Adrenal gland (tissue), 9 donors: ENCODE measurements at regions not wholly inside any gene's neighbourhood (a gene's known extent, or its start where the extent isn't known, plus 50 kb on each side); places are given as distances from the start of the nearest gene placed in this dataset.

Experiments used
- DNase-seq, 7 donors: peaks; one replicate each; pipeline ENCODE4 v3.0.0-alpha.2; 2019 to 2020
- H3K27ac ChIP-seq, 5 donors: fragments of 200-600 bp; sonication (generic) in 4 of 5; 1 replicate in 3 of 5; 2 replicates in 2 of 5; pipeline versions ENCODE4 v1.5.1 to v1.8.0; 2016 to 2020; ENCODE audit warnings: mild to moderate bottlenecking in 1 of 5
- H3K27me3 ChIP-seq: fragments of 200-600 bp; 2 replicates; pipeline ENCODE4 v1.8.0; 2021
- H3K36me3 ChIP-seq, 2 donors: fragments of 200-600 bp; replicated peaks in 1 of 2; 1 replicate in 1 of 2; 2 replicates in 1 of 2; pipeline versions ENCODE4 v1.5.1 to v1.8.0; 2018 to 2022
- H3K4me1 ChIP-seq, 2 donors: fragments of 200-600 bp; replicated peaks in 1 of 2; 1 replicate in 1 of 2; 2 replicates in 1 of 2; pipeline versions ENCODE4 v1.5.1 to v1.8.0; 2018 to 2021
- H3K4me3 ChIP-seq, 4 donors: fragments of 200-600 bp; sonication (generic) in 3 of 4; one replicate each; pipeline ENCODE4 v1.5.1; 2016 to 2018
- H3K9me3 ChIP-seq, 3 donors: fragments of 200-600 bp; sonication (generic) in 1 of 3; replicated peaks in 1 of 3; 1 replicate in 2 of 3; 2 replicates in 1 of 3; pipeline versions ENCODE4 v1.5.1 to v1.8.0; 2016 to 2021
- CTCF ChIP-seq, 6 experiments: fragments of 450-650 bp in 4 of 6; fragments of 200-600 bp in 2 of 6; sonication (generic) in 1 of 6; IDR thresholded peaks; 1 replicate in 5 of 6; 2 replicates in 1 of 6; pipeline versions ENCODE4 v1.5.1 to v1.8.0; 2016 to 2021; ENCODE audit warnings: antibody characterized with exemption in 6 of 6, mild to moderate bottlenecking in 2 of 6, moderate library complexity in 1 of 6
- POLR2A ChIP-seq, 2 donors: fragments of 450-650 bp; IDR thresholded peaks; one replicate each; pipeline ENCODE4 v1.6.1; 2017; ENCODE audit warnings: antibody characterized with exemption in 2 of 2, mild to moderate bottlenecking in 2 of 2, moderate library complexity in 1 of 2
- WGBS, 4 donors: extraction: QIAGEN DNeasy Blood & Tissue Kit in 2 of 4; methylation state at CpG; one replicate each; pipeline versions ENCODE4 v1.1.5 to v1.1.7; 2013 to 2017; 5-methylcytosine and 5-hydroxymethylcytosine counted together
- intact Hi-C, 2 donors: fragments of 100-400 bp; cut with DNase I; formaldehyde crosslinking; loops; one replicate each; pipeline versions ENCODE4 v1.14.1 to v1.15.0; 2022 to 2023
- donor health status: healthy with polysubstance abuse.
- donor health status: Bipolar disorder and iron deficiency.
- donor health status: DM: yes; HTN: yes; CAD: no.
- donor health status: DM: no; HTN: no; CAD: no.
- donor health status: DM: no; HTN: no; CAD: no.

GRCh38 chr5:39943811-39944210, 519.0 kb upstream of the DAB2 start:
- Histone ChIP-seq H3K27ac (no peak overlapping the region), H3K9me3 (no peaks in the 10 kb centered on the region), H3K4me3 (no peak overlapping the region), H3K4me1 (no peaks in the 10 kb centered on the region), H3K36me3 (no peaks in the 10 kb centered on the region), H3K27me3 (no peaks in the 10 kb centered on the region)
- TF ChIP-seq POLR2A (IDR thresholded peaks at IDR 0.05) (no peak), CTCF (IDR thresholded peaks at IDR 0.05) (no peak)
- 87 to 96% (median 92%) methylated on average over 1 of the region's 1 CpG for WGBS, 4 donors
- intact Hi-C loops: loop anchor here in 1 of 2 donors (10.0 kb wide), 1 partner anchor 741 kb away; no protein-coding TSS in a partner anchor
- no peak for DNase-seq

- no peak for TF ChIP-seq POLR2A (IDR thresholded peaks at IDR 0.05)
- TF ChIP-seq CTCF (IDR thresholded peaks at IDR 0.05): no peak
- WGBS, 4 donors: 58 to 76% (median 67%) methylated on average over 1 of the region's 1 CpG
- DNase-seq: no peak
- intact Hi-C loops: loop anchor here in 1 of 2 donors (10.0 kb wide), 1 partner anchor 742 kb away; no protein-coding TSS in a partner anchor
- no peaks in the 10 kb centered on the region for H3K9me3 ChIP-seq
- H3K27me3 ChIP-seq: no peaks in the 10 kb centered on the region
- H3K36me3 ChIP-seq: no peaks in the 10 kb centered on the region
- no peak overlapping the region for H3K27ac ChIP-seq
- no peak overlapping the region for H3K4me3 ChIP-seq
- H3K4me1 ChIP-seq: no peaks in the 10 kb centered on the region
Measured at GRCh38 chr5:39942606-39943005, 517.8 kb upstream of the DAB2 start.

GRCh38 chr5:39941416-39941815, 516.6 kb upstream of the DAB2 start:
- WGBS, 4 donors: 56 to 64% (median 58%) methylated on average over 2 of the region's 2 CpGs
- no peaks in the 10 kb centered on the region for H3K4me1 ChIP-seq

GRCh38 chr5:39934830-39935229, 510.1 kb upstream of the DAB2 start:
- intact Hi-C loops: no loop called here
- WGBS, 4 donors: 70 to 90% (median 77%) methylated on average over 1 of the region's 1 CpG
- DNase-seq: no peak

More at GRCh38 chr5:39941416-39941815, 516.6 kb upstream of the DAB2 start:
- H3K4me3 ChIP-seq: no peak overlapping the region
- H3K9me3 ChIP-seq: no peaks in the 10 kb centered on the region
- intact Hi-C loops: loop anchor here in 1 of 2 donors (10.0 kb wide), 1 partner anchor 743 kb away; no protein-coding TSS in a partner anchor
- no peak for DNase-seq
- H3K27ac ChIP-seq: no peak overlapping the region
- H3K27me3 ChIP-seq: no peaks in the 10 kb centered on the region
- H3K36me3 ChIP-seq: no peaks in the 10 kb centered on the region
- TF ChIP-seq POLR2A (IDR thresholded peaks at IDR 0.05) (no peak), CTCF (IDR thresholded peaks at IDR 0.05) (no peak)

More at GRCh38 chr5:39934830-39935229, 510.1 kb upstream of the DAB2 start:
- H3K4me3 ChIP-seq: no peak overlapping the region
- no peak for TF ChIP-seq POLR2A (IDR thresholded peaks at IDR 0.05)
- TF ChIP-seq CTCF (IDR thresholded peaks at IDR 0.05): no peak
- no peaks in the 10 kb centered on the region for H3K4me1 ChIP-seq
- H3K27ac ChIP-seq: no peak overlapping the region
- no peaks in the 10 kb centered on the region for H3K36me3 ChIP-seq
- no peaks in the 10 kb centered on the region for H3K27me3 ChIP-seq
- H3K9me3 ChIP-seq: no peaks in the 10 kb centered on the region
